Keratinocyte (primary cell): ENCODE measurements at regions not wholly inside any gene's neighbourhood (a gene's known extent, or its start where the extent isn't known, plus 50 kb on each side); places are given as distances from the start of the nearest gene placed in this dataset.

ENCODE experiments used
- DNase-seq: peaks from one replicate; pipeline ENCODE4 v3.0.0-alpha.2; 2011; ENCODE audit warnings: low read depth, missing footprints, low spot score
- FAIRE-seq: peaks from 2 replicates; lab custom pipeline; 2011; peaks lifted over from hg19 to GRCh38; lab: Jason Lieb, UNC
- H2AFZ ChIP-seq: 2 replicates; pipeline ENCODE4 v1.6.0; 2012; ENCODE audit warnings: low read length, control low read depth, inconsistent platforms; ENCODE audit not compliant: control insufficient read depth
- H3K27ac ChIP-seq: 2 replicates; pipeline ENCODE4 v1.5.1; 2011; ENCODE audit warnings: low read length; ENCODE audit not compliant: control insufficient read depth, insufficient read depth
- H3K27me3 ChIP-seq: 3 replicates; pipeline ENCODE4 v1.6.0; 2011; ENCODE audit warnings: low read length; ENCODE audit not compliant: control insufficient read depth, insufficient read depth; ENCODE audit errors: extremely low read depth
- H3K36me3 ChIP-seq, 2 experiments: 2 replicates in 1 of 2; 3 replicates in 1 of 2; pipeline ENCODE4 v1.5.1; 2011; ENCODE audit warnings: low read length in 2 of 2, mild to moderate bottlenecking in 1 of 2; ENCODE audit not compliant: control insufficient read depth in 2 of 2, insufficient read depth in 2 of 2; ENCODE audit errors: extremely low read depth in 1 of 2
- H3K4me1 ChIP-seq: 3 replicates; pipeline ENCODE4 v1.5.1; 2011; ENCODE audit warnings: low read length; ENCODE audit not compliant: control insufficient read depth, insufficient read depth; ENCODE audit errors: extremely low read depth
- H3K4me2 ChIP-seq: 3 replicates; pipeline ENCODE4 v1.6.0; 2011; ENCODE audit warnings: low read depth, low read length; ENCODE audit not compliant: control insufficient read depth, insufficient read depth; ENCODE audit errors: extremely low read depth
- H3K4me3 ChIP-seq, 3 experiments: fragments of 200-600 bp in 1 of 3; sonication (generic) in 1 of 3; 2 replicates in 2 of 3; 3 replicates in 1 of 3; pipeline ENCODE4 v1.5.1; 2011 to 2016; ENCODE audit warnings: low read length in 3 of 3, mild to moderate bottlenecking in 3 of 3, control low read depth in 2 of 3, inconsistent platforms in 1 of 3, low read depth in 1 of 3, mixed read lengths in 1 of 3, mixed run types in 1 of 3, moderate library complexity in 1 of 3; ENCODE audit not compliant: control insufficient read depth in 2 of 3, insufficient read depth in 2 of 3; ENCODE audit errors: extremely low read depth in 1 of 3
- H3K79me2 ChIP-seq: 2 replicates; pipeline ENCODE4 v1.6.0; 2012; ENCODE audit warnings: low read length; ENCODE audit not compliant: control insufficient read depth, insufficient read depth
- H3K9ac ChIP-seq: 3 replicates; pipeline ENCODE4 v1.6.0; 2011; ENCODE audit warnings: low read length; ENCODE audit not compliant: control insufficient read depth, insufficient read depth; ENCODE audit errors: extremely low read depth
- H3K9me1 ChIP-seq: 3 replicates; pipeline ENCODE4 v1.6.0; 2011; ENCODE audit warnings: low read length; ENCODE audit not compliant: control insufficient read depth, insufficient read depth; ENCODE audit errors: extremely low read depth
- H3K9me3 ChIP-seq: 2 replicates; pipeline ENCODE4 v1.5.1; 2012; ENCODE audit warnings: low read depth, low read length; ENCODE audit not compliant: control insufficient read depth
- H4K20me1 ChIP-seq: 3 replicates; pipeline ENCODE4 v1.6.0; 2011; ENCODE audit warnings: low read length; ENCODE audit not compliant: control insufficient read depth, insufficient read depth; ENCODE audit errors: extremely low read depth
- CTCF ChIP-seq, 3 experiments: IDR thresholded peaks in 1 of 3; conservative IDR thresholded peaks in 1 of 3; optimal IDR thresholded peaks in 1 of 3; 2 replicates in 2 of 3; 3 replicates in 1 of 3; pipeline versions ENCODE3 to v1.5.1; 2011; ENCODE audit warnings: low read length in 3 of 3, mild to moderate bottlenecking in 3 of 3, moderate library complexity in 2 of 3, control low read depth in 1 of 3, inconsistent platforms in 1 of 3; ENCODE audit not compliant: insufficient read depth in 2 of 3; ENCODE audit errors: extremely low read depth in 1 of 3
- EZH2 ChIP-seq: IDR thresholded peaks from one replicate; pipeline ENCODE4 v1.6.1; 2012; ENCODE audit warnings: inconsistent platforms, mild to moderate bottlenecking, low read length, moderate library complexity
- dilution Hi-C: fragments of 300-500 bp; cut with MboI; formaldehyde crosslinking; loops from one replicate; pipeline ENCODE4 v1.7.0; 2020; ENCODE audit warnings: low sequenced_read_pairs; ENCODE audit not compliant: extremely low pct_ligation_motif_present

GRCh38 chr14:71748196-71748595 lies 184.0 kb upstream of the RGS6 start:
- peaks cover under 1% of the 10 kb centered on the region for H3K4me1 ChIP-seq
- H3K4me2 ChIP-seq = no peak overlapping the region
- dilution Hi-C loops = no loop called here
- H4K20me1 ChIP-seq = no peaks in the 10 kb centered on the region
- no peaks in the 10 kb centered on the region for H3K79me2 ChIP-seq
- H3K4me3 ChIP-seq = no peak overlapping the region
- no peaks in the 10 kb centered on the region for H3K27me3 ChIP-seq
- FAIRE-seq = no peak
- H3K27ac ChIP-seq = no peak overlapping the region
- H3K36me3 ChIP-seq = no peaks in the 10 kb centered on the region
- TF ChIP-seq CTCF (optimal IDR thresholded peaks at IDR 0.05 in 1 of 3, IDR thresholded peaks at IDR 0.05 in 1 of 3, conservative IDR thresholded peaks at IDR 0.05 in 1 of 3; ENCODE audit: extremely low read depth in 1 of 3, insufficient read depth in 2 of 3, low read length in 3 of 3) = no peak
- no peak for TF ChIP-seq EZH2
- no peak overlapping the region for H3K9ac ChIP-seq
- no peak overlapping the region for H2AFZ ChIP-seq
- H3K9me1 ChIP-seq = no peaks in the 10 kb centered on the region
- no peak for DNase-seq
- H3K9me3 ChIP-seq = peaks cover 4% of the 10 kb centered on the region

- Histone ChIP-seq H4K20me1 (no peaks in the 10 kb centered on the region), H3K4me2 (no peak overlapping the region), H3K9ac (no peak overlapping the region), H2AFZ (no peak overlapping the region), H3K79me2 (no peaks in the 10 kb centered on the region), H3K27me3 (no peaks in the 10 kb centered on the region), H3K9me1 (no peaks in the 10 kb centered on the region), H3K4me3 (no peak overlapping the region), H3K27ac (no peak overlapping the region), H3K36me3 (no peaks in the 10 kb centered on the region), H3K4me1 (peaks cover 4% of the 10 kb centered on the region), H3K9me3 (peaks cover 4% of the 10 kb centered on the region)
- dilution Hi-C loops = no loop called here
- FAIRE-seq (no peak), DNase-seq (no peak)
- no peak for TF ChIP-seq EZH2
- no peak for TF ChIP-seq CTCF (optimal IDR thresholded peaks at IDR 0.05 in 1 of 3, IDR thresholded peaks at IDR 0.05 in 1 of 3, conservative IDR thresholded peaks at IDR 0.05 in 1 of 3; ENCODE audit: extremely low read depth in 1 of 3, insufficient read depth in 2 of 3, low read length in 3 of 3)
Measured at GRCh38 chr14:71749613-71750238, 182.5 kb upstream of the RGS6 start.
